Liver (tissue), 3 donors: ENCODE measurements at regions not wholly inside any gene's neighbourhood (a gene's known extent, or its start where the extent isn't known, plus 50 kb on each side); places are given as distances from the start of the nearest gene placed in this dataset.

ENCODE experiments used
- CTCF ChIP-seq: fragments of 150-350 bp; IDR thresholded peaks from 2 replicates; pipeline ENCODE4 v1.5.1; 2017; ENCODE audit warnings: improper control_type of control experiment, low read depth, low read length; ENCODE audit not compliant: missing input control
- MAX ChIP-seq: IDR thresholded peaks from 2 replicates; pipeline ENCODE4 v1.6.1; 2016; ENCODE audit warnings: antibody characterized with exemption
- RAD21 ChIP-seq, 2 donors: IDR thresholded peaks; 2 replicates each; pipeline ENCODE4 v1.6.1; 2016; ENCODE audit warnings: antibody characterized with exemption in 2 of 2, mild to moderate bottlenecking in 2 of 2
- TAF1 ChIP-seq: conservative IDR thresholded peaks from 2 replicates; pipeline ENCODE4 v1.6.1; 2016; ENCODE audit warnings: antibody characterized with exemption, mild to moderate bottlenecking
- TF ChIP-seq, protein P1 (sequence below): IDR thresholded peaks from 2 replicates; pipeline ENCODE4 v1.6.1; 2016; ENCODE audit warnings: antibody characterized with exemption, mild to moderate bottlenecking
- donor health status: healthy.
- donor health status: healthy.

- no peak for TF ChIP-seq RAD21 (IDR thresholded peaks at IDR 0.05)
- no peak for TF ChIP-seq MAX
- no peak for TF ChIP-seq CTCF
- TF ChIP-seq, protein P1, sequence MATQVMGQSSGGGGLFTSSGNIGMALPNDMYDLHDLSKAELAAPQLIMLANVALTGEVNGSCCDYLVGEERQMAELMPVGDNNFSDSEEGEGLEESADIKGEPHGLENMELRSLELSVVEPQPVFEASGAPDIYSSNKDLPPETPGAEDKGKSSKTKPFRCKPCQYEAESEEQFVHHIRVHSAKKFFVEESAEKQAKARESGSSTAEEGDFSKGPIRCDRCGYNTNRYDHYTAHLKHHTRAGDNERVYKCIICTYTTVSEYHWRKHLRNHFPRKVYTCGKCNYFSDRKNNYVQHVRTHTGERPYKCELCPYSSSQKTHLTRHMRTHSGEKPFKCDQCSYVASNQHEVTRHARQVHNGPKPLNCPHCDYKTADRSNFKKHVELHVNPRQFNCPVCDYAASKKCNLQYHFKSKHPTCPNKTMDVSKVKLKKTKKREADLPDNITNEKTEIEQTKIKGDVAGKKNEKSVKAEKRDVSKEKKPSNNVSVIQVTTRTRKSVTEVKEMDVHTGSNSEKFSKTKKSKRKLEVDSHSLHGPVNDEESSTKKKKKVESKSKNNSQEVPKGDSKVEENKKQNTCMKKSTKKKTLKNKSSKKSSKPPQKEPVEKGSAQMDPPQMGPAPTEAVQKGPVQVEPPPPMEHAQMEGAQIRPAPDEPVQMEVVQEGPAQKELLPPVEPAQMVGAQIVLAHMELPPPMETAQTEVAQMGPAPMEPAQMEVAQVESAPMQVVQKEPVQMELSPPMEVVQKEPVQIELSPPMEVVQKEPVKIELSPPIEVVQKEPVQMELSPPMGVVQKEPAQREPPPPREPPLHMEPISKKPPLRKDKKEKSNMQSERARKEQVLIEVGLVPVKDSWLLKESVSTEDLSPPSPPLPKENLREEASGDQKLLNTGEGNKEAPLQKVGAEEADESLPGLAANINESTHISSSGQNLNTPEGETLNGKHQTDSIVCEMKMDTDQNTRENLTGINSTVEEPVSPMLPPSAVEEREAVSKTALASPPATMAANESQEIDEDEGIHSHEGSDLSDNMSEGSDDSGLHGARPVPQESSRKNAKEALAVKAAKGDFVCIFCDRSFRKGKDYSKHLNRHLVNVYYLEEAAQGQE, result no peak
- TF ChIP-seq TAF1, result no peak
Measured at GRCh38 chr2:133712369-133712768, 144.1 kb upstream of the NCKAP5 start.
